SK-N-SH treated with all-trans-retinoic acid at 6 μM for 48 hours (cell line): ENCODE measurements at regions not wholly inside any gene's neighbourhood (a gene's known extent, or its start where the extent isn't known, plus 50 kb on each side); places are given as distances from the start of the nearest gene placed in this dataset.

Source experiments
- ATAC-seq: fragments of 200-7000 bp; cut with Tn5 transposase; 3 replicates; pipeline ENCODE4 v1.9.1; 2020; ENCODE audit warnings: mild to moderate bottlenecking, moderate library complexity
- ARNTL ChIP-seq: fragments of 450-650 bp; formaldehyde crosslinking; IDR thresholded peaks from 2 replicates; pipeline ENCODE4 v1.5.0; 2020; ENCODE audit warnings: low read depth, mild to moderate bottlenecking, moderate library complexity, borderline replicate concordance
- BACH2 ChIP-seq: fragments of 250-450 bp; sonication (Bioruptor Pico); IDR thresholded peaks from 2 replicates; pipeline ENCODE4 v1.9.0; 2021; ENCODE audit warnings: mild to moderate bottlenecking, borderline replicate concordance
- CSDC2 ChIP-seq: fragments of 250-450 bp; sonication (Bioruptor Pico); IDR thresholded peaks from 2 replicates; pipeline ENCODE4 v1.5.0; 2020; ENCODE audit warnings: mild to moderate bottlenecking, moderate library complexity
- CSRNP3 ChIP-seq: fragments of 250-450 bp; sonication (Bioruptor Pico); IDR thresholded peaks from 2 replicates; pipeline ENCODE4 v1.5.1; 2021; ENCODE audit warnings: mild to moderate bottlenecking, moderate library complexity
- ESRRG ChIP-seq: fragments of 250-450 bp; sonication (Bioruptor Pico); IDR thresholded peaks from 2 replicates; pipeline ENCODE4 v1.6.1; 2021; ENCODE audit warnings: mild to moderate bottlenecking
- GLIS3 ChIP-seq: fragments of 250-450 bp; sonication (Bioruptor Pico); IDR thresholded peaks from 2 replicates; pipeline ENCODE4 v1.5.0; 2020; ENCODE audit warnings: mild to moderate bottlenecking, moderate library complexity
- ISL1 ChIP-seq: fragments of 250-450 bp; sonication (Bioruptor Pico); IDR thresholded peaks from 2 replicates; pipeline ENCODE4 v2.1.2; 2022; ENCODE audit warnings: mild to moderate bottlenecking, moderate library complexity
- OSR1 ChIP-seq: fragments of 250-450 bp; sonication (Bioruptor Pico); IDR thresholded peaks from 2 replicates; pipeline ENCODE4 v1.8.0; 2022; ENCODE audit warnings: moderate library complexity, mild to moderate bottlenecking, inconsistent platforms
- PPARA ChIP-seq: fragments of 250-450 bp; sonication (Bioruptor Pico); IDR thresholded peaks from 2 replicates; pipeline ENCODE4 v1.5.0; 2020; ENCODE audit warnings: mild to moderate bottlenecking, borderline replicate concordance
- RARB ChIP-seq: fragments of 250-450 bp; sonication (Bioruptor Pico); IDR thresholded peaks from 2 replicates; pipeline ENCODE4 v1.8.0; 2021; ENCODE audit warnings: mild to moderate bottlenecking, moderate library complexity
- SNAI2 ChIP-seq: fragments of 250-450 bp; sonication (Bioruptor Pico); IDR thresholded peaks from 2 replicates; pipeline ENCODE4 v1.5.0; 2020; ENCODE audit warnings: mild to moderate bottlenecking, moderate library complexity
- TCF4 ChIP-seq: fragments of 250-450 bp; sonication (Bioruptor Pico); IDR thresholded peaks from 2 replicates; pipeline ENCODE4 v1.8.0; 2021; ENCODE audit warnings: mild to moderate bottlenecking, moderate library complexity, borderline replicate concordance
- TOX ChIP-seq: fragments of 250-450 bp; sonication (Bioruptor Pico); IDR thresholded peaks from 2 replicates; pipeline ENCODE4 v1.8.0; 2021; ENCODE audit warnings: mild to moderate bottlenecking, moderate library complexity, borderline replicate concordance
- ZC3H10 ChIP-seq: fragments of 250-450 bp; sonication (Bioruptor Pico); IDR thresholded peaks from 2 replicates; pipeline ENCODE4 v1.5.1; 2021; ENCODE audit warnings: mild to moderate bottlenecking, moderate library complexity
- ZFP30 ChIP-seq: fragments of 450-650 bp; formaldehyde crosslinking; IDR thresholded peaks from 2 replicates; pipeline ENCODE4 v1.5.0; 2022; ENCODE audit warnings: mild to moderate bottlenecking, moderate library complexity
- ZNF565 ChIP-seq: fragments of 450-650 bp; formaldehyde crosslinking; conservative IDR thresholded peaks from 2 replicates; pipeline ENCODE4 v1.5.0; 2020; ENCODE audit warnings: low read depth, mild to moderate bottlenecking, moderate library complexity
- ZNF8 ChIP-seq: fragments of 450-650 bp; formaldehyde crosslinking; IDR thresholded peaks from 2 replicates; pipeline ENCODE4 v1.5.0; 2020; ENCODE audit warnings: mild to moderate bottlenecking, moderate library complexity
- TF ChIP-seq, protein P1 (sequence below): fragments of 250-450 bp; sonication (Bioruptor Pico); IDR thresholded peaks from 2 replicates; pipeline ENCODE4 v1.8.0; 2021; ENCODE audit warnings: low read depth, mild to moderate bottlenecking, moderate library complexity, borderline replicate concordance
- TF ChIP-seq, protein P2 (sequence below): fragments of 250-450 bp; sonication (Bioruptor Pico); IDR thresholded peaks from 2 replicates; pipeline ENCODE4 v1.8.0; 2020; ENCODE audit warnings: mild to moderate bottlenecking, moderate library complexity, borderline replicate concordance
- TF ChIP-seq, protein P3 (sequence below): fragments of 250-450 bp; sonication (Bioruptor Pico); IDR thresholded peaks from 2 replicates; pipeline ENCODE4 v1.5.0; 2020; ENCODE audit warnings: mild to moderate bottlenecking, moderate library complexity

DNA sequence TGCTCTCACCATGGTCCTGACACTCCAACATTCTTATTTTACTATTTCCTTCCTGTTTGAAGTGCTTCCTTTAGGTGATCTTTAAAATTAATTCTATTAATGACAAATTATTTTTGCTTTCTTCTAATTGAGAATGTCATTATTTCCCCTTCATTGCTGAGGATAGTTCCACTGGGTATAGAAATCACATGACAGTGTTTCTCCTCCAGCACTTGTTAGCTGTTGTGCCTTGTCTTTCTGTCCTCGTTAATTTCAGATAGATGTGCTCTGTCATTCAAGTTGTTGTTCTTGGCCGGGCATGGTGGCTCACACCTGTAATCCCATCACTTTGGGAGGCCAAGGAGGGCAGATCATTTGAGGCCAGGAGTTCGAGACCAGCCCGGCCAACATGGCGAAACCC, 321.0 kb upstream of the RAB6C start:
- ATAC-seq = no peak
- TF ChIP-seq ESRRG (CRISPR knock-in tag) (no peak), ZNF565 (CRISPR knock-in tag) (no peak), ARNTL (no peak), RARB (CRISPR knock-in tag) (no peak), TCF4 (no peak), SNAI2 (CRISPR knock-in tag) (no peak), ISL1 (CRISPR knock-in tag) (no peak), GLIS3 (CRISPR knock-in tag) (no peak), ZC3H10 (CRISPR knock-in tag) (no peak), PPARA (CRISPR knock-in tag) (no peak), OSR1 (CRISPR knock-in tag) (no peak)
- TF ChIP-seq, protein P1, sequence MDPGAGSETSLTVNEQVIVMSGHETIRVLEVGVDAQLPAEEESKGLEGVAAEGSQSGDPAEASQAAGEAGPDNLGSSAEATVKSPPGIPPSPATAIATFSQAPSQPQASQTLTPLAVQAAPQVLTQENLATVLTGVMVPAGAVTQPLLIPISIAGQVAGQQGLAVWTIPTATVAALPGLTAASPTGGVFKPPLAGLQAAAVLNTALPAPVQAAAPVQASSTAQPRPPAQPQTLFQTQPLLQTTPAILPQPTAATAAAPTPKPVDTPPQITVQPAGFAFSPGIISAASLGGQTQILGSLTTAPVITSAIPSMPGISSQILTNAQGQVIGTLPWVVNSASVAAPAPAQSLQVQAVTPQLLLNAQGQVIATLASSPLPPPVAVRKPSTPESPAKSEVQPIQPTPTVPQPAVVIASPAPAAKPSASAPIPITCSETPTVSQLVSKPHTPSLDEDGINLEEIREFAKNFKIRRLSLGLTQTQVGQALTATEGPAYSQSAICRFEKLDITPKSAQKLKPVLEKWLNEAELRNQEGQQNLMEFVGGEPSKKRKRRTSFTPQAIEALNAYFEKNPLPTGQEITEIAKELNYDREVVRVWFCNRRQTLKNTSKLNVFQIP = no peak

GRCh38 chr2:129661935-129662334, 317.5 kb upstream of the RAB6C start:
- no peak for ATAC-seq
- TF ChIP-seq ZC3H10 (CRISPR knock-in tag) = no peak
- TF ChIP-seq BACH2 (CRISPR knock-in tag) = no peak
- TF ChIP-seq GLIS3 (CRISPR knock-in tag) = no peak
- no peak for TF ChIP-seq ZNF8

- TF ChIP-seq CSRNP3 (CRISPR knock-in tag) (no peak), ISL1 (CRISPR knock-in tag) (no peak), PPARA (CRISPR knock-in tag) (no peak), SNAI2 (CRISPR knock-in tag) (no peak), RARB (CRISPR knock-in tag) (no peak)
- no peak for ATAC-seq
These were observed 311.9 kb upstream of the RAB6C start for GRCh38 chr2:129667577-129667976.

DNA sequence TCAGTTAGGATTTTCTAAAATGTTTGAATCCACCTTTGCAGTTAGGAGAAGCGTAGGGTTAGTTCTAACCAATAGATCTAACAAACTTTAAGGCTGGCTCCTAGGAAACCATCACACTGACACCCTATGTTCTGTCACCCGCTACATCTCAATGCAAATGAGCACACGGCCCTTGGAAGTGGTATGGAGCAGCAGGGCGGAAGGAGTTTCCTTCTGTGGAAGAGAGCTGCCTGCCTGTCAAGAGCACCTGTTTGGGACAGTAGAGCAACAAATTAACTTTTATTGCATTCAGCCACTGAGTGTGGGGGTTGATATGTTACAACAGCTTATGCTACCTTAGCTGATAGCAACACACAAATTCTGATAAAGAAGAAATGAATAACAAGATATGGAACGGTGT, 306.9 kb upstream of the RAB6C start:
- TF ChIP-seq CSRNP3 (CRISPR knock-in tag) (no peak), ZNF8 (no peak), ARNTL (no peak), OSR1 (CRISPR knock-in tag) (no peak), RARB (CRISPR knock-in tag) (no peak), ISL1 (CRISPR knock-in tag) (no peak), BACH2 (CRISPR knock-in tag) (no peak), CSDC2 (CRISPR knock-in tag) (no peak), ESRRG (CRISPR knock-in tag) (no peak), TOX (CRISPR knock-in tag) (no peak), GLIS3 (CRISPR knock-in tag) (no peak), ZFP30 (CRISPR knock-in tag) (no peak)
- TF ChIP-seq, protein P2, sequence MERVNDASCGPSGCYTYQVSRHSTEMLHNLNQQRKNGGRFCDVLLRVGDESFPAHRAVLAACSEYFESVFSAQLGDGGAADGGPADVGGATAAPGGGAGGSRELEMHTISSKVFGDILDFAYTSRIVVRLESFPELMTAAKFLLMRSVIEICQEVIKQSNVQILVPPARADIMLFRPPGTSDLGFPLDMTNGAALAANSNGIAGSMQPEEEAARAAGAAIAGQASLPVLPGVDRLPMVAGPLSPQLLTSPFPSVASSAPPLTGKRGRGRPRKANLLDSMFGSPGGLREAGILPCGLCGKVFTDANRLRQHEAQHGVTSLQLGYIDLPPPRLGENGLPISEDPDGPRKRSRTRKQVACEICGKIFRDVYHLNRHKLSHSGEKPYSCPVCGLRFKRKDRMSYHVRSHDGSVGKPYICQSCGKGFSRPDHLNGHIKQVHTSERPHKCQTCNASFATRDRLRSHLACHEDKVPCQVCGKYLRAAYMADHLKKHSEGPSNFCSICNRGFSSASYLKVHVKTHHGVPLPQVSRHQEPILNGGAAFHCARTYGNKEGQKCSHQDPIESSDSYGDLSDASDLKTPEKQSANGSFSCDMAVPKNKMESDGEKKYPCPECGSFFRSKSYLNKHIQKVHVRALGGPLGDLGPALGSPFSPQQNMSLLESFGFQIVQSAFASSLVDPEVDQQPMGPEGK (CRISPR knock-in tag) = no peak
- TF ChIP-seq, protein P1 = no peak
- TF ChIP-seq, protein P3, sequence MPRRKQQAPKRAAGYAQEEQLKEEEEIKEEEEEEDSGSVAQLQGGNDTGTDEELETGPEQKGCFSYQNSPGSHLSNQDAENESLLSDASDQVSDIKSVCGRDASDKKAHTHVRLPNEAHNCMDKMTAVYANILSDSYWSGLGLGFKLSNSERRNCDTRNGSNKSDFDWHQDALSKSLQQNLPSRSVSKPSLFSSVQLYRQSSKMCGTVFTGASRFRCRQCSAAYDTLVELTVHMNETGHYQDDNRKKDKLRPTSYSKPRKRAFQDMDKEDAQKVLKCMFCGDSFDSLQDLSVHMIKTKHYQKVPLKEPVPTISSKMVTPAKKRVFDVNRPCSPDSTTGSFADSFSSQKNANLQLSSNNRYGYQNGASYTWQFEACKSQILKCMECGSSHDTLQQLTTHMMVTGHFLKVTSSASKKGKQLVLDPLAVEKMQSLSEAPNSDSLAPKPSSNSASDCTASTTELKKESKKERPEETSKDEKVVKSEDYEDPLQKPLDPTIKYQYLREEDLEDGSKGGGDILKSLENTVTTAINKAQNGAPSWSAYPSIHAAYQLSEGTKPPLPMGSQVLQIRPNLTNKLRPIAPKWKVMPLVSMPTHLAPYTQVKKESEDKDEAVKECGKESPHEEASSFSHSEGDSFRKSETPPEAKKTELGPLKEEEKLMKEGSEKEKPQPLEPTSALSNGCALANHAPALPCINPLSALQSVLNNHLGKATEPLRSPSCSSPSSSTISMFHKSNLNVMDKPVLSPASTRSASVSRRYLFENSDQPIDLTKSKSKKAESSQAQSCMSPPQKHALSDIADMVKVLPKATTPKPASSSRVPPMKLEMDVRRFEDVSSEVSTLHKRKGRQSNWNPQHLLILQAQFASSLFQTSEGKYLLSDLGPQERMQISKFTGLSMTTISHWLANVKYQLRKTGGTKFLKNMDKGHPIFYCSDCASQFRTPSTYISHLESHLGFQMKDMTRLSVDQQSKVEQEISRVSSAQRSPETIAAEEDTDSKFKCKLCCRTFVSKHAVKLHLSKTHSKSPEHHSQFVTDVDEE (CRISPR knock-in tag) = no peak
- ATAC-seq = no peak
